CD4-positive, alpha-beta T cell (primary cell): ENCODE measurements at regions not wholly inside any gene's neighbourhood (a gene's known extent, or its start where the extent isn't known, plus 50 kb on each side); places are given as distances from the start of the nearest gene placed in this dataset.

Experiments
- ATAC-seq: fragments of 200-7000 bp; cut with Tn5 transposase; one replicate; pipeline ENCODE4 v1.10.0; 2022; ENCODE audit warnings: mild to moderate bottlenecking; ENCODE audit not compliant: poor library complexity
- CTCF ChIA-PET: fragments of 350-600 bp; sonication (Branson Sonifier 250); formaldehyde crosslinking; loops from one replicate; lab custom pipeline; 2021; ENCODE audit warnings: antibody characterized with exemption, inconsistent platforms; lab: Charles Lee
- POLR2A ChIA-PET: fragments of 350-600 bp; sonication (Branson Sonifier 250); formaldehyde crosslinking; loops from one replicate; lab custom pipeline; 2021; ENCODE audit warnings: antibody characterized with exemption, inconsistent platforms; lab: Charles Lee
- DNase-seq, 14 experiments: peaks; one replicate each; pipeline ENCODE4 v3.0.0-alpha.2; 2013 to 2020; ENCODE audit warnings: mixed read lengths in 2 of 14
- H3K27ac ChIP-seq, 2 donors: one replicate each; pipeline versions ENCODE4 v1.5.1 to v1.7.0; 2013; ENCODE audit warnings: low read length in 2 of 2, low read depth in 1 of 2, mild to moderate bottlenecking in 1 of 2
- H3K27me3 ChIP-seq, 2 experiments: 1 replicate in 1 of 2; 2 replicates in 1 of 2; pipeline versions ENCODE4 v1.6.1 to v1.7.0; 2013; ENCODE audit warnings: low read length in 2 of 2, control low read depth in 1 of 2, mild to moderate bottlenecking in 1 of 2, moderate library complexity in 1 of 2; ENCODE audit not compliant: insufficient read depth in 2 of 2, control insufficient read depth in 1 of 2
- H3K36me3 ChIP-seq: one replicate; pipeline ENCODE4 v1.6.1; 2013; ENCODE audit warnings: low read length, control low read depth; ENCODE audit not compliant: insufficient read depth
- H3K4me1 ChIP-seq: one replicate; pipeline ENCODE4 v1.6.1; 2013; ENCODE audit warnings: low read length, control low read depth; ENCODE audit not compliant: insufficient read depth
- H3K4me3 ChIP-seq: one replicate; pipeline ENCODE4 v1.5.1; 2013; ENCODE audit warnings: mild to moderate bottlenecking, low read length, moderate library complexity
- H3K9me3 ChIP-seq, 2 experiments: 1 replicate in 1 of 2; 2 replicates in 1 of 2; pipeline versions ENCODE4 v1.6.1 to v1.7.0; 2013; ENCODE audit warnings: low read length in 2 of 2, mild to moderate bottlenecking in 2 of 2, control low read depth in 1 of 2, moderate library complexity in 1 of 2; ENCODE audit not compliant: control insufficient read depth in 1 of 2, insufficient read depth in 1 of 2
- H3K27ac Mint-ChIP-seq: one replicate; pipeline ENCODE4 v1.8.0; 2020; ENCODE audit warnings: mixed read lengths
- H3K27me3 Mint-ChIP-seq: one replicate; pipeline ENCODE4 v1.8.0; 2021; ENCODE audit warnings: mixed read lengths
- H3K36me3 Mint-ChIP-seq: one replicate; pipeline ENCODE4 v1.8.0; 2021; ENCODE audit warnings: low read depth, mixed read lengths
- H3K4me1 Mint-ChIP-seq: one replicate; pipeline ENCODE4 v1.8.0; 2021; ENCODE audit warnings: low read depth, mixed read lengths
- H3K4me3 Mint-ChIP-seq: one replicate; pipeline ENCODE4 v1.8.0; 2020; ENCODE audit warnings: mild to moderate bottlenecking, mixed read lengths
- H3K9me3 Mint-ChIP-seq: one replicate; pipeline ENCODE4 v1.8.0; 2020; ENCODE audit warnings: mixed read lengths
- intact Hi-C, 2 experiments: fragments of 100-400 bp; cut with DNase I in 1 of 2; cut with micrococcal nuclease in 1 of 2; formaldehyde crosslinking; loops; one replicate each; pipeline versions ENCODE4 v1.15.1 to v1.9.0; 2023 to 2025; cut with DNase I, micrococcal nuclease
- TF ChIP-seq, protein P1 (sequence below): fragments of 200-600 bp; IDR thresholded peaks from one replicate; pipeline ENCODE4 v1.8.0; 2022; ENCODE audit warnings: antibody characterized with exemption, mild to moderate bottlenecking

DNA sequence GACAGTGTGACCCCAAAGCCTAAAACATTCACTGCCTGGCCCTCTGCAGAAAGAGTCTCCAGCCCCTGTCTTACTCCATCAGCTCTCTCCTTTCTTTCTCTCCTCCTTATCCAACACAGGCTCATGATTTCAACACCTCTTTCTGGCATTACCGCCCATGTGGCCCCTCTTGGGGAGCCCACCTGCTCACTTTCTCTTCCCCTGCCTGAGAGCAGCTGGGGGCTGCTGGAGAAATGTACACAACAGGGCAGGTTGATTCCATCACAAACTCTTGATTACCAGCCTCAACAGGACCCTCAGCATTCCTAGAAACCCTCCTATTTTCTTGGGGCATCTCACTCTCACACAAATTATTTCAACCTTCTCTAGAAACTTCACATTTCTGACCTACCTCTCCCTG is 98.3 kb downstream of the ABHD5 start:
- H3K36me3 ChIP-seq, result no peaks in the 10 kb centered on the region
- H3K4me1 ChIP-seq, result no peaks in the 10 kb centered on the region
- no peak overlapping the region for H3K27ac Mint-ChIP-seq
- intact Hi-C loops, result no loop called here
- H3K9me3 Mint-ChIP-seq, result no peaks in the 10 kb centered on the region
- no peak overlapping the region for H3K4me3 Mint-ChIP-seq
- TF ChIP-seq, protein P1, sequence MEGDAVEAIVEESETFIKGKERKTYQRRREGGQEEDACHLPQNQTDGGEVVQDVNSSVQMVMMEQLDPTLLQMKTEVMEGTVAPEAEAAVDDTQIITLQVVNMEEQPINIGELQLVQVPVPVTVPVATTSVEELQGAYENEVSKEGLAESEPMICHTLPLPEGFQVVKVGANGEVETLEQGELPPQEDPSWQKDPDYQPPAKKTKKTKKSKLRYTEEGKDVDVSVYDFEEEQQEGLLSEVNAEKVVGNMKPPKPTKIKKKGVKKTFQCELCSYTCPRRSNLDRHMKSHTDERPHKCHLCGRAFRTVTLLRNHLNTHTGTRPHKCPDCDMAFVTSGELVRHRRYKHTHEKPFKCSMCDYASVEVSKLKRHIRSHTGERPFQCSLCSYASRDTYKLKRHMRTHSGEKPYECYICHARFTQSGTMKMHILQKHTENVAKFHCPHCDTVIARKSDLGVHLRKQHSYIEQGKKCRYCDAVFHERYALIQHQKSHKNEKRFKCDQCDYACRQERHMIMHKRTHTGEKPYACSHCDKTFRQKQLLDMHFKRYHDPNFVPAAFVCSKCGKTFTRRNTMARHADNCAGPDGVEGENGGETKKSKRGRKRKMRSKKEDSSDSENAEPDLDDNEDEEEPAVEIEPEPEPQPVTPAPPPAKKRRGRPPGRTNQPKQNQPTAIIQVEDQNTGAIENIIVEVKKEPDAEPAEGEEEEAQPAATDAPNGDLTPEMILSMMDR, result no peak
- no peaks in the 10 kb centered on the region for H3K27me3 ChIP-seq
- no peaks in the 10 kb centered on the region for H3K36me3 Mint-ChIP-seq
- H3K27me3 Mint-ChIP-seq, result peaks cover 20% of the 10 kb centered on the region
- no peaks in the 10 kb centered on the region for H3K4me1 Mint-ChIP-seq
- no peak for DNase-seq
- no peak overlapping the region for H3K4me3 ChIP-seq
- POLR2A ChIA-PET, result no interaction called here
- H3K9me3 ChIP-seq, result no peaks in the 10 kb centered on the region
- no peak overlapping the region for H3K27ac ChIP-seq
- ATAC-seq, result no peak
- CTCF ChIA-PET, result no interaction called here

DNA sequence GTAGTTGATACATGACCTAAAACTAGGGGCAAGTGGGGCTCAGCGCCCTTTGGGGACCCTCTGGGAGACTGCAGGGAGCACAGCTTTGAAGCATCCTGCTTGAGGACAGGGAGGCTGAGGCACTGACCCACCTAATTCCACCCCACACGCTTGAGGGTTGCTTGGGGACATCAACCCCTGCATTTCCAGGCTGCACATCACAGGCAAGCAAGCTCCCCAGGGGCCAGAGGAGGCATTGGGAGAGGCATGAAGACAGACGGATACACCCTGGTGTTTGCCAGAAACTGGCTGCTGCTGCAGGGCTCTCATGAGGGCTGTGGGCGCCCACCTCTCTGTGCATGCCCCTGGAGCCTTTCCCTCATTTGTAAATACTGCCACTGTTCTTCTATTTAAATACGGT is 99.3 kb downstream of the ABHD5 start:
- H3K27ac ChIP-seq, result no peak overlapping the region
- H3K9me3 ChIP-seq, result no peaks in the 10 kb centered on the region
- intact Hi-C loops, result no loop called here
- no peaks in the 10 kb centered on the region for H3K4me1 ChIP-seq
- peaks cover 30% of the 10 kb centered on the region for H3K27me3 Mint-ChIP-seq
- no peaks in the 10 kb centered on the region for H3K36me3 ChIP-seq
- TF ChIP-seq, protein P1, result no peak
- ATAC-seq, result no peak
- ChIA-PET CTCF (no interaction called here), POLR2A (no interaction called here)
- H3K36me3 Mint-ChIP-seq, result no peaks in the 10 kb centered on the region
- no peaks in the 10 kb centered on the region for H3K9me3 Mint-ChIP-seq
- no peak for DNase-seq
- H3K27me3 ChIP-seq, result peaks cover 0 to 4% of the 10 kb centered on the region in 2 experiments
- no peak overlapping the region for H3K4me3 ChIP-seq
- H3K4me1 Mint-ChIP-seq, result no peaks in the 10 kb centered on the region
- no peak overlapping the region for H3K27ac Mint-ChIP-seq
- no peak overlapping the region for H3K4me3 Mint-ChIP-seq

DNA sequence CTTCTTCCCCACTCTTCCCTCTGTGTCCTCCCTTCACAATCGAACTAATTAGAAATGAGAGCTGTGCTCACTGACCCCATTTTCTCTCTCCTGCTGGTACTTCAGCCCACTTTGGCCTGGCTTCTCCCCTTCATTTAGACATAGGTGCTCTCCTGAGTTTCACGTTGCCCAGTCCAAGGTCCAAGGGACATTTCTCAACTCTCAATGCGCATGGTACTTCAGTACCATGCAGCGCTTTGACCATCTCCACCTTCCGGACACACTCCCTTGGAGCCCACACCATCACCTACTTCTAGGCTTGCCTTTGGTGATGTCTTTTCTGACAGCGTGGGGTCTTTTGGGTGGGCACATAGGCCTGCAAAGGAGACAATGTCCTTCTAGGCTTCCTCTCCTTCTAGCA is 99.7 kb downstream of the ABHD5 start:
- H3K9me3 Mint-ChIP-seq, result no peaks in the 10 kb centered on the region
- Histone ChIP-seq H3K4me1 (no peaks in the 10 kb centered on the region), H3K27ac (no peak overlapping the region), H3K27me3 (peaks cover 0 to 5% of the 10 kb centered on the region in 2 experiments), H3K4me3 (no peak overlapping the region), H3K36me3 (no peaks in the 10 kb centered on the region), H3K9me3 (no peaks in the 10 kb centered on the region)
- DNase-seq (no peak), ATAC-seq (no peak)
- ChIA-PET CTCF (no interaction called here), POLR2A (no interaction called here)
- TF ChIP-seq, protein P1, result no peak
- no peaks in the 10 kb centered on the region for H3K4me1 Mint-ChIP-seq
- no peak overlapping the region for H3K27ac Mint-ChIP-seq
- peaks cover 31% of the 10 kb centered on the region for H3K27me3 Mint-ChIP-seq
- intact Hi-C loops, result no loop called here
- no peaks in the 10 kb centered on the region for H3K36me3 Mint-ChIP-seq
- H3K4me3 Mint-ChIP-seq, result no peak overlapping the region
